ENCODE measurements at regions not wholly inside any gene's neighbourhood (a gene's known extent, or its start where the extent isn't known, plus 50 kb on each side); places are given as distances from the start of the nearest gene placed in this dataset.

DNA sequence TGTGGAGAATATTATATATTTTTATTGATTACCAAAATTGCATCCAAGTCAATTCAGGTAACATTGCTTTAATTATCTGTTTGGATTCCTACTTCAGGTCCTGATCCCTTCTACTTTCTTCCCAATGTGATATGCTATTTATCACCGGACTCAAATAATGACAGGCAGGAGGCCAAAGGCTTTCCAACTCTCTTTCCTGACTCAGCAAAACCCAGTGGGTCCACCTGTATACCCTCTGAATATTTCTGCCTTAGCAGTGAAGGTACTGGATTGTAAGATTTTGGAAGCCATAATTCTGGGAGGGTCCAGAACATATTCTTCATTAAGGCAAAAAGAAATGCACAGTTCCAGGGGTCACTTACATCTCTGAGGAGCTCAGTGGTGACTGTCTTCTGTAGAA is 260.2 kb upstream of the UBASH3B start:
- TF ChIP-seq EP300 (IDR thresholded peaks at IDR 0.05; ENCODE audit: borderline replicate concordance) (no peak), YY1 (IDR thresholded peaks at IDR 0.05; ENCODE audit: low read depth) (no peak), NFIC (IDR thresholded peaks at IDR 0.05) (no peak), FOXM1 (IDR thresholded peaks at IDR 0.05; ENCODE audit: borderline replicate concordance, low read depth) (no peak), ZBTB7A (IDR thresholded peaks at IDR 0.05; ENCODE audit: low read depth) (no peak), RAD21 (IDR thresholded peaks at IDR 0.05; ENCODE audit: low read depth) (no peak), CREB1 (IDR thresholded peaks at IDR 0.05; ENCODE audit: low read depth) (no peak), TEAD4 (IDR thresholded peaks at IDR 0.05) (no peak)
- TF ChIP-seq, protein P1, sequence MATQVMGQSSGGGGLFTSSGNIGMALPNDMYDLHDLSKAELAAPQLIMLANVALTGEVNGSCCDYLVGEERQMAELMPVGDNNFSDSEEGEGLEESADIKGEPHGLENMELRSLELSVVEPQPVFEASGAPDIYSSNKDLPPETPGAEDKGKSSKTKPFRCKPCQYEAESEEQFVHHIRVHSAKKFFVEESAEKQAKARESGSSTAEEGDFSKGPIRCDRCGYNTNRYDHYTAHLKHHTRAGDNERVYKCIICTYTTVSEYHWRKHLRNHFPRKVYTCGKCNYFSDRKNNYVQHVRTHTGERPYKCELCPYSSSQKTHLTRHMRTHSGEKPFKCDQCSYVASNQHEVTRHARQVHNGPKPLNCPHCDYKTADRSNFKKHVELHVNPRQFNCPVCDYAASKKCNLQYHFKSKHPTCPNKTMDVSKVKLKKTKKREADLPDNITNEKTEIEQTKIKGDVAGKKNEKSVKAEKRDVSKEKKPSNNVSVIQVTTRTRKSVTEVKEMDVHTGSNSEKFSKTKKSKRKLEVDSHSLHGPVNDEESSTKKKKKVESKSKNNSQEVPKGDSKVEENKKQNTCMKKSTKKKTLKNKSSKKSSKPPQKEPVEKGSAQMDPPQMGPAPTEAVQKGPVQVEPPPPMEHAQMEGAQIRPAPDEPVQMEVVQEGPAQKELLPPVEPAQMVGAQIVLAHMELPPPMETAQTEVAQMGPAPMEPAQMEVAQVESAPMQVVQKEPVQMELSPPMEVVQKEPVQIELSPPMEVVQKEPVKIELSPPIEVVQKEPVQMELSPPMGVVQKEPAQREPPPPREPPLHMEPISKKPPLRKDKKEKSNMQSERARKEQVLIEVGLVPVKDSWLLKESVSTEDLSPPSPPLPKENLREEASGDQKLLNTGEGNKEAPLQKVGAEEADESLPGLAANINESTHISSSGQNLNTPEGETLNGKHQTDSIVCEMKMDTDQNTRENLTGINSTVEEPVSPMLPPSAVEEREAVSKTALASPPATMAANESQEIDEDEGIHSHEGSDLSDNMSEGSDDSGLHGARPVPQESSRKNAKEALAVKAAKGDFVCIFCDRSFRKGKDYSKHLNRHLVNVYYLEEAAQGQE (IDR thresholded peaks at IDR 0.05; ENCODE audit: low read depth): no peak
- TF ChIP-seq, protein P2, sequence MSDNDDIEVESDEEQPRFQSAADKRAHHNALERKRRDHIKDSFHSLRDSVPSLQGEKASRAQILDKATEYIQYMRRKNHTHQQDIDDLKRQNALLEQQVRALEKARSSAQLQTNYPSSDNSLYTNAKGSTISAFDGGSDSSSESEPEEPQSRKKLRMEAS (IDR thresholded peaks at IDR 0.05): no peak
